ENCODE measurements at regions not wholly inside any gene's neighbourhood (a gene's known extent, or its start where the extent isn't known, plus 50 kb on each side); places are given as distances from the start of the nearest gene placed in this dataset.

- TF ChIP-seq CTCF (IDR thresholded peaks at IDR 0.05; ENCODE audit: low read depth, low read length, poor library complexity, severe bottlenecking) (no peak), EZH2phosphoT487 (IDR thresholded peaks at IDR 0.05; ENCODE audit: borderline replicate concordance, low read length) (no peak)
Measured at GRCh38 chr10:28734938-28735759, 57.8 kb downstream of the BAMBI start.

Data from DOHH2 (cell line).